Right forelimb (tissue), 1 donor: ENCODE measurements at regions not wholly inside any gene's neighbourhood (a gene's known extent, or its start where the extent isn't known, plus 50 kb on each side); places are given as distances from the start of the nearest gene placed in this dataset.
A peak's percentile ranks its signal among the peaks of the same experiment; 100 is the strongest.
"Not testable (repeated sequence)": the region's sequence is repeated elsewhere in the genome, so short reads cannot be mapped to it uniquely, and the experiment has no call there.

Experiments used
- DNase-seq: peaks from one replicate; pipeline ENCODE4 v3.0.0-alpha.2; 2018

GRCh38 chrX:131595120-131595519, 51.2 kb downstream of the OR13H1 start:
- no peak for DNase-seq

- no peak for DNase-seq
Observed at GRCh38 chrX:131607792-131608369, 64.0 kb downstream of the OR13H1 start.

- DNase-seq, result no peak
Observed at GRCh38 chrX:131609480-131609879, 65.6 kb downstream of the OR13H1 start.

GRCh38 chrX:131613260-131613659, 69.4 kb downstream of the OR13H1 start:
- DNase-seq, result no peak

GRCh38 chrX:131614241-131614640, 70.4 kb downstream of the OR13H1 start:
- no peak for DNase-seq

GRCh38 chrX:131617182-131617581, 73.3 kb downstream of the OR13H1 start:
- DNase-seq, result no peak

- no peak for DNase-seq
Observed at GRCh38 chrX:131621650-131622049, 77.8 kb downstream of the OR13H1 start.

- no peak for DNase-seq
Observed at GRCh38 chrX:131626681-131627296, 82.9 kb downstream of the OR13H1 start.

- no peak for DNase-seq
Observed at GRCh38 chrX:131630534-131630933, 86.7 kb downstream of the OR13H1 start.

GRCh38 chrX:131633285-131633917, 89.5 kb downstream of the OR13H1 start:
- peak; percentile 54 for DNase-seq

- no peak for DNase-seq
Observed at GRCh38 chrX:131634900-131635299, 91.0 kb downstream of the OR13H1 start.

- DNase-seq, result no peak
Observed at GRCh38 chrX:131646106-131646505, 102.2 kb downstream of the OR13H1 start.

GRCh38 chrX:131649741-131650140, 105.9 kb downstream of the OR13H1 start:
- DNase-seq, result no peak

GRCh38 chrX:131650637-131651410, 107.0 kb downstream of the OR13H1 start:
- no peak for DNase-seq

- not testable (repeated sequence) for DNase-seq
Observed at GRCh38 chrX:131663726-131664125, 119.9 kb downstream of the OR13H1 start.

GRCh38 chrX:131671735-131672134, 127.9 kb downstream of the OR13H1 start:
- DNase-seq, result no peak

- no peak for DNase-seq
Observed at GRCh38 chrX:131675596-131676194, 131.8 kb downstream of the OR13H1 start.

GRCh38 chrX:131677655-131678628, 134.1 kb downstream of the OR13H1 start:
- no peak for DNase-seq

GRCh38 chrX:131682735-131683134, 138.9 kb downstream of the OR13H1 start:
- DNase-seq, result not testable (repeated sequence)

GRCh38 chrX:131693359-131693758, 149.5 kb downstream of the OR13H1 start:
- no peak for DNase-seq

GRCh38 chrX:131696989-131697388, 153.1 kb downstream of the OR13H1 start:
- DNase-seq, result not testable (repeated sequence)

- no peak for DNase-seq
Observed at GRCh38 chrX:131703646-131704045, 159.8 kb downstream of the OR13H1 start.
